PC-9 (cell line): ENCODE measurements at regions not wholly inside any gene's neighbourhood (a gene's known extent, or its start where the extent isn't known, plus 50 kb on each side); places are given as distances from the start of the nearest gene placed in this dataset.

Experiments
- EZH2 ChIP-seq: fragments of 200-600 bp; sonication (generic); IDR thresholded peaks from 2 replicates; pipeline ENCODE4 v1.8.0; 2017; ENCODE audit warnings: antibody characterized with exemption, low read depth
- TF ChIP-seq, protein P1 (sequence below): fragments of 200-600 bp; sonication (generic); conservative IDR thresholded peaks from 2 replicates; pipeline ENCODE4 v1.6.1; 2017; ENCODE audit warnings: mixed run types, antibody characterized with exemption, mild to moderate bottlenecking, moderate library complexity

DNA sequence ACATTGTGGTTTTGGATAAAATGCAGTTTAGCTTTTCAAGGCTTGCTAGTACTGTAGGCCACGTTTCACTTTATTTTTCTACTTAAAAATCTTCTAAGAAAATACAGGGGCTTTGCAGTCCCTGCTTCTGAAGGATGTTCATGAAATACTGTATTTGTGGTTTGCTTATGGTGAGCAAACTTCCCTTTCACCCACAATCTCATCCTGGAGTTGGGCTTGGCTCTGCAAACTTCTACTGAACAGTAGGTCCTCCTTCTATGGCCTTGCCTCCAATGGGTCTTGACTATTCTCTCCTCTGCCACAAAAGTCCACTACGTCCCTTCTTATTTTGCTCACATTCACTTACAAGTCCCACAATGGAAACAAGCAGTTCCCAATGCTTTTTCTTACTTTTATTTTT, 502.7 kb upstream of the KLF4 start:
- no peak for TF ChIP-seq EZH2
- TF ChIP-seq, protein P1, sequence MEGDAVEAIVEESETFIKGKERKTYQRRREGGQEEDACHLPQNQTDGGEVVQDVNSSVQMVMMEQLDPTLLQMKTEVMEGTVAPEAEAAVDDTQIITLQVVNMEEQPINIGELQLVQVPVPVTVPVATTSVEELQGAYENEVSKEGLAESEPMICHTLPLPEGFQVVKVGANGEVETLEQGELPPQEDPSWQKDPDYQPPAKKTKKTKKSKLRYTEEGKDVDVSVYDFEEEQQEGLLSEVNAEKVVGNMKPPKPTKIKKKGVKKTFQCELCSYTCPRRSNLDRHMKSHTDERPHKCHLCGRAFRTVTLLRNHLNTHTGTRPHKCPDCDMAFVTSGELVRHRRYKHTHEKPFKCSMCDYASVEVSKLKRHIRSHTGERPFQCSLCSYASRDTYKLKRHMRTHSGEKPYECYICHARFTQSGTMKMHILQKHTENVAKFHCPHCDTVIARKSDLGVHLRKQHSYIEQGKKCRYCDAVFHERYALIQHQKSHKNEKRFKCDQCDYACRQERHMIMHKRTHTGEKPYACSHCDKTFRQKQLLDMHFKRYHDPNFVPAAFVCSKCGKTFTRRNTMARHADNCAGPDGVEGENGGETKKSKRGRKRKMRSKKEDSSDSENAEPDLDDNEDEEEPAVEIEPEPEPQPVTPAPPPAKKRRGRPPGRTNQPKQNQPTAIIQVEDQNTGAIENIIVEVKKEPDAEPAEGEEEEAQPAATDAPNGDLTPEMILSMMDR, result no peak
